AG04450 (cell line): ENCODE measurements at regions not wholly inside any gene's neighbourhood (a gene's known extent, or its start where the extent isn't known, plus 50 kb on each side); places are given as distances from the start of the nearest gene placed in this dataset.

Experiments used
- CTCF ChIA-PET: fragments of 300-600, 350-600 bp; formaldehyde crosslinking; extraction: SDS; loops from one replicate; lab custom pipeline; 2022; ENCODE audit warnings: antibody characterized with exemption, inconsistent platforms; lab: Charles Lee
- POLR2A ChIA-PET: fragments of 350-600 bp; formaldehyde crosslinking; extraction: SDS; loops from one replicate; lab custom pipeline; 2021; ENCODE audit warnings: antibody characterized with exemption, inconsistent platforms; lab: Yijun Ruan, JAX
- DNase-seq: peaks from one replicate; pipeline ENCODE4 v3.0.0-alpha.2; 2011; ENCODE audit warnings: low read depth, low spot score
- H3K27ac ChIP-seq: one replicate; pipeline ENCODE4 v1.5.1; 2012; ENCODE audit warnings: low read depth, low read length, control low read depth
- H3K27me3 ChIP-seq: one replicate; pipeline ENCODE4 v1.6.0; 2012; ENCODE audit warnings: low read length; ENCODE audit not compliant: control insufficient read depth, insufficient read depth
- H3K4me3 ChIP-seq: 2 replicates; pipeline ENCODE4 v1.5.1; 2011; ENCODE audit warnings: mild to moderate bottlenecking, low read depth, low read length, control low read depth
- H3K9me3 ChIP-seq: 2 replicates; pipeline ENCODE4 v1.5.1; 2012; ENCODE audit warnings: low read length; ENCODE audit not compliant: control insufficient read depth, insufficient read depth
- TF ChIP-seq, protein P1 (sequence below): IDR thresholded peaks from 2 replicates; pipeline ENCODE4 v1.5.1; 2011; ENCODE audit warnings: low read depth, low read length, control low read depth, inconsistent platforms

DNA sequence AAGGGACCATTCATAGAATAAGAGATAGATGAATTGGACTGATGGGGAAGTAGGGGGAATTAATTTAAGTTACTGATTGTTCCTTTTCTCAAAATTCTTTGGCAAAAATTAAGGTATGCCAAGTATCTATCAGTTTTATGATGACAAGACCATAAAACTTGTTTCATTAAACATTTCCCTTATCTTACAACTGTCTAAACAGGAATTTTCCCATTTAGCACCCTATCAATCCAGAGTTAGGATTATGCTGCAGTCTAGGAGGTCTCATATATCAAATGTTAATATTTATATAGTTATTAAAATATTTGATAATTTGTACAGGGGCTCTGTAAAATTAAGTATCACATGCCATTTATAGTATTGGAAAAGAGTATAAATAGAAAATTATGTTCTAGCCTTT, 51.5 kb upstream of the ARID1B start:
- TF ChIP-seq, protein P1, sequence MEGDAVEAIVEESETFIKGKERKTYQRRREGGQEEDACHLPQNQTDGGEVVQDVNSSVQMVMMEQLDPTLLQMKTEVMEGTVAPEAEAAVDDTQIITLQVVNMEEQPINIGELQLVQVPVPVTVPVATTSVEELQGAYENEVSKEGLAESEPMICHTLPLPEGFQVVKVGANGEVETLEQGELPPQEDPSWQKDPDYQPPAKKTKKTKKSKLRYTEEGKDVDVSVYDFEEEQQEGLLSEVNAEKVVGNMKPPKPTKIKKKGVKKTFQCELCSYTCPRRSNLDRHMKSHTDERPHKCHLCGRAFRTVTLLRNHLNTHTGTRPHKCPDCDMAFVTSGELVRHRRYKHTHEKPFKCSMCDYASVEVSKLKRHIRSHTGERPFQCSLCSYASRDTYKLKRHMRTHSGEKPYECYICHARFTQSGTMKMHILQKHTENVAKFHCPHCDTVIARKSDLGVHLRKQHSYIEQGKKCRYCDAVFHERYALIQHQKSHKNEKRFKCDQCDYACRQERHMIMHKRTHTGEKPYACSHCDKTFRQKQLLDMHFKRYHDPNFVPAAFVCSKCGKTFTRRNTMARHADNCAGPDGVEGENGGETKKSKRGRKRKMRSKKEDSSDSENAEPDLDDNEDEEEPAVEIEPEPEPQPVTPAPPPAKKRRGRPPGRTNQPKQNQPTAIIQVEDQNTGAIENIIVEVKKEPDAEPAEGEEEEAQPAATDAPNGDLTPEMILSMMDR = no peak
- POLR2A ChIA-PET = no interaction called here
- DNase-seq = no peak
- Histone ChIP-seq H3K27me3 (no peaks in the 10 kb centered on the region), H3K27ac (no peak overlapping the region), H3K9me3 (no peaks in the 10 kb centered on the region), H3K4me3 (no peak overlapping the region)
- CTCF ChIA-PET = no interaction called here

DNA sequence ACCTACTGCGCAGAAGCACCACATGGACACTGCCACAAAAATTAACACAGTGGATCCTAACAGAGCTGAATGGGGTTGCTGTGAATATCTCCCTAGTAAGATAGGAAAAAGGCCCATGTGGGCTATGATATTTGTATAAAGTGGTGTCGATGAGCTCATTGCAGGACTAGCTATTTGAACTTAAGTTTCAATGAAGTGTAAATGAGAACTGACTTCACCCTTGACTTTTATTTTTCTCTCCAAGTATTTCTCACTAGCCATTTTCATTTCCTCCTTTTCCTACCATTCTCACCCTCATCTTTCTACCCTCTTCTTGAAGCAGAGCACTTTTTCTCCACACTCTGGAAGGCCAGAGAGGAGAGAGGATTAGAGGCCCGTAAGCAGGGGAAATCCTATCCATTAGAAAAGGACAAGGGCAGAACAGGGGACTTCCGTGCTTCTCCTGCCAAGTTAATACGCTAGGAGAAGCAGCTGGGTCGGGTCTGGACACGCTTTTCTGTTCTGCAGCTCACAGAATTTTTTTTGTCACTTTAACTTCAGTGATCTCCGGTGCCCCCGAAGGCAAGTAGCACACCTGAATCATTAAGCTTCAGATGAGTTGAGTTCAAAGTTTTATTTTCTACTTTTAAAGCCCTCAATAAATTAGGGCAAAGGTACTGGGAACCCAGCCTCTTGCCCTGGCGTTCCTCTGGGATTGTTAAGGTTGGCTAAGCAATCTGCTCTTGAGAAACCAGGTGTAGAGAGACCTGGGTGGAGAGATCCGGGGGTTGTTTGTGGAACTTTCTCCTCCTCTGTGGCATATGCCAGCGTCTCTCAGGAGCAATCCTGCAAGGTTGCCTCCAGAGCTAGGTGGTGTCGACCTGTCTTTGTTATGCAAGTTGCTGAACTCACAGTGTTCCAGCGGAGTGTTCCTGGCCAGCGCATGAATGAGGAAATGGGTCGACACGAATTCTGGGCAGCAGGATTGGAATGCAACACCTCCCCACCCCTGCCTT, 56.2 kb upstream of the ARID1B start:
- CTCF ChIA-PET = no interaction called here
- TF ChIP-seq, protein P1 = no peak
- H3K27me3 ChIP-seq = no peaks in the 10 kb centered on the region
- no peaks in the 10 kb centered on the region; the same call in 1 of the 2 replicates for H3K9me3 ChIP-seq
- no peak overlapping the region for H3K27ac ChIP-seq
- DNase-seq = no peak
- no peak overlapping the region for H3K4me3 ChIP-seq
- POLR2A ChIA-PET = interaction anchor here (0.5 to 0.8 kb wide), 2 partner anchors 34 to 158 kb away, joined by 3 to 4 read pairs; no protein-coding TSS in a partner anchor

DNA sequence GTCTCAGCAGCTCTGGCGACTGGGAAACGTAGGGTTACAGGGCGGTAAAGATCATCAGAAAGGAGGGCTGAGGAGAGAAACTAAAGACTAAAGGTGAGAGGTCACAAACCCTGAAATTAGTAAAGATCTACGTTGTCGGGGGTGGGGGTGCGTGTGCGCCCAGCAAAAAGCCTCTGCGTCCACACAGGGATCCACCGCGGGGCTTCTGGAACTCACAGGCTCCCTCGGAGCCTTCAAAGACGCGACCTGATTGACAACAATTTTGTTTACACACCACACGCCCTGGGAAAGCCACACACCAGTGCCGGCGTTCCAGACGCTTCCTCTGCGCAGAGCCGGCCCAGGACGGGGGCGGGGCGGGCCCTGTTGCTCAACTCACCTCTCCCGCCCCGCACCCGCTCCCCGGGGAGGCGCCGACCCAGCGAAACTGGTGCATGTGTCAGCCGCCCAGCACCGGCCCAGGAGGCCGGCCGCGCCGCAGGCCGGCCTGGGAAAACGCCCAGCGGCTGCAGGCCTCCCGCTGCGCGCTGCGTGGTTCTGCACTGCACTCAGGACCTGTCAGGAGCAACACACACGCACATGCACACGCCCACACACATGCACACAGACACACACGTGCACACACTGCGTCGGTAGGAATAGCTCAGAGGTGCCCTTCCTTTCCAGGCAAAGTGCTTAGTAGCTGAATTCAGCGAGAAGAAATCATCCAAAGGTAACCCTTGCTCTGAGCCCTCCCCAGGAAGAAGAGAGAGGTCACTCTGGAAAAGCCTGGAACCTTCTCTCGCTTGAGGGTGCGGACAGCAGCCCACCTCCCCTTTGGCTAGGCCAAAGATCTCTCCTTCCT, 57.2 kb upstream of the ARID1B start:
- TF ChIP-seq, protein P1 = no peak
- Histone ChIP-seq H3K27ac (peak overlapping the region; percentile 62), H3K4me3 (peak overlapping the region; percentile 47), H3K27me3 (no peaks in the 10 kb centered on the region), H3K9me3 (no peaks in the 10 kb centered on the region; the same call in 1 of the 2 replicates)
- peak; percentile 79 for DNase-seq
- POLR2A ChIA-PET = interaction anchor here (0.5 to 0.8 kb wide), 2 partner anchors 33 to 157 kb away, joined by 3 to 4 read pairs; no protein-coding TSS in a partner anchor
- CTCF ChIA-PET = interaction anchor here (0.7 kb wide), 1 partner anchor 8 kb away, joined by 7 read pairs; no protein-coding TSS in a partner anchor

DNA sequence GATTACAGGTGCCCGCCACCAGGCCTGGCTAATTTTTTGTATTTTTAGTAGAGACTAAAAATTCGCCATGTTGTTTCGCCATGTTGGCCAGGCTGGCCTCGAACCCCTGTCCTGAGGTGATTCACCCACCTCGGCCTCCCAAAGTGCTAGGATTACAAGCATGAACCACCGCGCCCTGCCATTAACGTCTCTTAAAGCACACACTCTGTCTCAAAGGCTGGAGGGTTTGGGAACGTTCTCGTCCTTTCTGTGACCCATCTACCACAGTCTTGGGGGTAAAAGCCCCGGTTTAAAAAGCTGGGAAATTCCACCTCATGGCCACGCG, 57.8 kb upstream of the ARID1B start:
- peak overlapping the region; percentile 47; the same call in 1 of the 2 replicates for H3K4me3 ChIP-seq
- POLR2A ChIA-PET = no interaction called here
- H3K27me3 ChIP-seq = no peaks in the 10 kb centered on the region
- CTCF ChIA-PET = interaction anchor here (0.7 kb wide), 1 partner anchor 9 kb away, joined by 7 read pairs; no protein-coding TSS in a partner anchor
- no peak for DNase-seq
- TF ChIP-seq, protein P1 = no peak
- H3K27ac ChIP-seq = peak overlapping the region; percentile 62
- no peaks in the 10 kb centered on the region; the same call in 1 of the 2 replicates for H3K9me3 ChIP-seq
